ENCODE measurements at regions not wholly inside any gene's neighbourhood (a gene's known extent, or its start where the extent isn't known, plus 50 kb on each side); places are given as distances from the start of the nearest gene placed in this dataset.

DNA sequence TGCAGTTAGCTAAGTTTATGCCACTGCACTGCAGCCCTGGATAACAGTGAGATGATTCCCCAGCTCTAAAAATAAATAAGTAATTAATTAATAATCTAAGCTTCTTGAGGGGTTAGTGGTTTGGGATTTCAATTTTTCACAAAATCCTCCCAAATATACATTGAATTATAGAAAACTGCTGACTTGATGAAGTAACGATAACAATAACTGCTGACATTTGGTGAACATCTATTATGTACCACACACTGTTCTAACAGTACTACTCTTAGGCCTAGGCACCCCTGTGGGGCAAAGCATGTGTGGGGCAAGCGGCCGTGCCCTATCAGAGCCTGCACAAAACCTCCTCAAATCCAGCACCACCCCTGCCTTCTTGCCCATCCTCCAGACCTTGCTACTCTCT lies 245.8 kb upstream of the EPHA4 start:
- DNase-seq: no peak

DNA sequence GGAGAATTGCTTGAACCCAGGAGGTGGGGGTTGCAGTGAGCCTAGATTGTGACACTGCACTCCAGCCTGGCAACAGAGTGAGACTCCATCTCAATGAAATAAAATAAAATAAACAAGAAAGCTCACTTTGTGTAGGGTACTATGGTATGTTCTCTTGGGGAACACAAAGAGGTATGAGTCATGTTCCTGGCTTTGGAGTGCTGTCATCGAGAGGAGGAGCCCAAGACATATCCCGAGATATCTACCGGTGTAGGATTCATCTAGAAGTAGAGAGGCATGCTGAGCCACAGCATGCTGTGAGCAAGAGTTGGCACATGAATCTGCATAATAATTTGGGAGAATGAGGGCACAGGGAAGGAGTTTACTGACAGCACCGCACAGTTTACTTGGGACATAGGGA lies 244.9 kb upstream of the EPHA4 start:
- DNase-seq: no peak

DNA sequence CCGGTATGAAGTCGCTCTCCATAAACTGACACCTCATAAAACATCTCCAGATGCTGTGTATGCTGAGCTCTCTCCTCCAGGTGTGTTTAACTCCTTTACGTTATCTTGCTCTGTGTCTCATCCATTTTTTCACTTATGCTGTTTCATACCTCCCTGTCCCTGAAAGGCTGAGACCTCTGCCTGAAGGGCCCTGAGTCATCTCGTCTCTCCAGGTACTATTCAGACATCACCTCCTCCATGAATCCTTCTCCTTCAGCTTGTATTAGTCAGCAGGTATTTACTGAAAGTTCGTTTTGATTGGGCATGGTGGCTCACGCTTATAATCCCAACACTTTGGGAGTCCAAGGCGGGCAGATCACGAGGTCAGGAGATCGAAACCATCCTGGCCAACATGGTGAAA lies 244.5 kb upstream of the EPHA4 start:
- DNase-seq: no peak

DNA sequence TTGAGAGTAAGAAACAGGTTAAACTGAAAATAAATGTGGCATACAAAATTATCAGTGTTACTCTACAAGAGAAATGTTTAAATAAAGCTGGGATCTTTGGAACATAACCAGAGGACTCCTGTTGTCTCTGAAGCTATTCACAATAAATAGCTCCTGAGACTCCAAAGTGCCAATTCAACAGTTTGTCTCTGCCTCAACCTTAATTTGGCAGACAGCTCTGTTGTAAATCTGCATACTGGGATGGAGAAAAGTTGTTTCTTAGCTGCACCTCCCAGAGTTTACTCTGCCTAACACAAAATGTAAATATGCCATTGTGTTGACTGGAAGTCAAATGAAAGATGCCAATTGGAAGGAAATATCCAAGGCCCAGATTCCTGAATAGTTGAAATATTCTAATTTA lies 238.5 kb upstream of the EPHA4 start:
- no peak for DNase-seq

DNA sequence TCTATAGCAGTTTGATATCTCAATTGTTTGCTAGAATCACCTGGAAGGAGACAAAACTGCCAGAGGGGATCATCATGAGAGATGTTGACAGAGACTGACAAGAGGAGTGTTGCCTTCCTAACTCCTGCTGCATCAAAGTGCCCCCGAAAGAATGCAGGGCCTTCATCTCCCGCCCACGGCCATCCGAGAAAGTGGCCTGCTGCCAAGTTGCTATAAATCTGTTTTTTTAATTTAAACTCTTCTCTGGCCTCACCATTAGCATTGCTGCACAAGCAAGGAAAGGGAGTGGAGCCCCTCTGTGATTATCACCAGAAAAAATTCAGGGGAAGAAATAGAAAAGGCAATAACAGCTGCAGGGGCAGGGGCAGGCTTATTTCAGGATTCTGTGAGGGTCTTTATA lies 238.1 kb upstream of the EPHA4 start:
- peak; percentile 80 for DNase-seq

DNA sequence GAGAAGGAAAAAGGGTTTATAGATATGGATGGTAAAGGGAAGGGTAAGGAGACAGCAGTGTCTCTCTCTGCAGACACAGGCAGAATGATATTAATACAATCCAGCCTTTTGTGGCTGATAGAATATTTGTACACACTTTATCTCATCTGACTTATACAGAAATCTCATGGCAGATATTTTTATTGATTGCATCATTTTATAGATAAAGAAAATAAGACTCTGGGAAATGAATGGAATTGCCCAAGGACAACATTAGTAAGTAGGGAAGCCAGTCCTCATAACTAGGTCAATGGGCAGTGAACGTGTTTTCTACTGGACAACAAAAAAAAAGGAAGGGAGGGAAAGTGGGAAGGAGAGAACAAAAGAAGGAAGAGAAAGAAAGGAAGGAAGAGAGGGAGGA lies 236.4 kb upstream of the EPHA4 start:
- no peak for DNase-seq

DNA sequence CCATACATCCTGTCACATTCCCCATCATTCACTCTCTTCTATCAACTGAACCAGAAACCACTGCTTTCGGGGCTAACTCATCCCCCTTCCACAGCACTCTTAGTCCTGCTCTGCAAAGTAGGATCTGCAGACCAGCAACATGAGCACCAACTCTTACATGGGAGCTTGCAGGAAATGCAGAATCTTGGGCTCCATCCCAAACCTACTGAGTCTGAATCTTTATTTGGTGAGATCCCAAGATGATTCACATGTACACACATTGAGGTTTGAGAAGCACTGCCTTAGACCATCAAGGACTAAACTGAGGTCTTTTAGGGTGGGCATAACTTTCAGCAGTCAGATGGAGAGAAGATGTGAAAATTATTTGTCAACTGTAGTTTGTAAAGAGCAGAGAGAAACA lies 235.6 kb upstream of the EPHA4 start:
- no peak for DNase-seq

DNA sequence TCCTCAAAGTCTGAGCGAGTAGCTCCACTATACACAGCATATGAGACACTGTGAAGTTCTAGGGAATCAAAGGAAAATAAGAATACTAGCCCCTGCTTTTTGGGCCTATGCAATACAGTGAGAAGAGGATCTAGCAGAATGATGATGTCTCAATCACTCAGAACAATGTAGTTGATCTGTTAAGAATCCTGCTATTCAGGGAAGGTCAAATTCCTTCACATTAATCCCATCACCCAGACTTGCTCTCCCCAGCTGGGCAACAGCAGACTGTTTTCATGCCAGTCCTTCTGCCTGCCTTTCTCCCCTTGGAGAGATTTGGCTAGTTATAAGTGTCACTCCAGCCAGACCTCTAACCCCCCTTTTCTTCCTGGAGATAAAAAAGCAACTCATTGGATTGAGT lies 230.0 kb upstream of the EPHA4 start:
- DNase-seq: no peak

DNA sequence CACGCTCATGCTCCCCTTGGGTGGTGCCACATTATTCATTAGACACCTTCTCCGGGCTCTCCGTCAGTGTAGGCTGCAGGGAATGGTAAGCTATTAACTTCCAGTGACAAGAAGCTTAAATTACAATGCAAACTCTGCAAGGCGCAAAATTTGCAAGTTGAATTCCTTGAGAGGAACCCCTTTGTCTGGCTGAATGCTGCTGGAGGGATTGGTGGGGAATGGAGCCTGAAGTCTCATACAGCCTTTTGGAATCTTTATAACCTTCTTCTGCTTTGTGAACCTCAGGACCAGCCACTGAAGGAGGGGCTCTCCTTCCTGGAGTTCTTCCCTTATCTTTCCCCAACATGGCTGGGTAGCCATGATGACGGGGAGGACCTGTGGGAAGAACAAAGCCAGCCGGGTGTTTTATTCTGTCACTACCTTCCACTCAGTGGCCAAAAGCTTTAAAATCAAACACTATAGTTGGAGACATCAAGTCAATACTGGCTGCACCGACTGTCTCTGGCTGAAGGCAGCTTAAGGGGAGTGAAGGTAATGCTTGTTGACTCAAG lies 220.9 kb upstream of the EPHA4 start:
- DNase-seq: no peak

DNA sequence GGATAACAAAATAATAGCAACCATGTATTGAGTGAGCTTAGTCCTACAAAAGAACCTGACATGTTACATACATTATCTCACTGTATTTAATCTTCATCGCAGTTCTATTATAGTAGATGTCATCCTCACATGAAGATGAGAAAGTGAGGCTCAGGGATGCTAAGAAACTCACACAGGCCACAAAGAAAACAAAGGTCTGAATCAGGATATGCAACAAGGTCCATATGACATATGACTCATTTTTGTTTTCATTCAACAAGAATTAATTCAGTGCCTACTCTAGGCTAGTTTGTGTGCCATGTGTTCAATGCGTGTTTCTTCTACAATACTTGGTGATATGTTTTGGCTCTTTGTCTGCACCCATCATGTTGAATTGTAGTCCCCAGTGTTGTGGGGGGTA lies 219.7 kb upstream of the EPHA4 start:
- no peak for DNase-seq

DNA sequence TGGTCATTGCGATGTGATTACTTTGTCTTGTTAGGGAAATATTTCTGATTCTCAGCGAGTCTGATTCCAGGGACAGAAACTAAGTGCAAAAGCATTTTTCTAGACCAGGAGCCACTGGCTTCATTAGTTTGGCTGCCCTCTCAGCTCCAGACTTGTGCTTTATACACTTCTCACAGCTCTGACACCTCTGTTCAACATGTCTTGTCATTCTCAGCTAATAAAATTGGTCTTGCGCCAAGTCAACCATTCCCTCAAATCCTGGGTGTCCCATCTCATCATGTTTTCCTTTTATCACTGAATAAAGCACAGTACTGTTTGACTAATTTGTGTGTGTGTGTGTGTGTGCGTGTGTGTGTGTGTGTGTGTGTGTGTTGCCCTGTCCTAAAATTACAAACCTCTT lies 215.5 kb upstream of the EPHA4 start:
- no peak for DNase-seq

DNA sequence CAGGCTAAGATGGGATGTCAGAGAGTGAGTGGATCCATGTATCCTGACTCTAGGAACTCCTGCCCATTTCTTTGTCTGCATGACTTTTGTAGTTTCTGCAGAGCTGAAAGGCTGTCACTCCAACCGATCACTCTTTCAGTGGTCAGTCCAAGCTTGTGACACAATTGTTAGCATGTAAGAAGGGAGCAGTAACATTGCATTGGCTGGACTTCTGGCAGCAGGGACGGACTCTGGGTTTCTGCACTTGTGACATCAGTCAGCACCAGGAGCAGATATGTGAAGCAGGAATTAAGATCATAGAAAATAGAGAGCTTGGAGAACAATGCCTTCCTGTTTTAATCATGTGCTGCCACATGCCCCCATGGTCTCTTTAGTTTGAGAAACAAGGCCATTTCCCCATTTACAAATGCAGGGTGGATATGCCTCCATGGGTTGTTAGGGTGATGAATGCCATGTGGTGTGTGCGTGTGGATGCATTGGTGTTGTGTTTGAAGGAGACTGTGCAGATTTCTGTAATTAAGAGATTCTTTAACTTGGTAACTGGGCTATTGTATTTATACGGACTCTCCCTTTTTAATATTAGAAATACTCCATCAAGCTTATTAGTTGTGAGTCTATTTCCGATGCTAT lies 214.3 kb upstream of the EPHA4 start:
- no peak for DNase-seq

DNA sequence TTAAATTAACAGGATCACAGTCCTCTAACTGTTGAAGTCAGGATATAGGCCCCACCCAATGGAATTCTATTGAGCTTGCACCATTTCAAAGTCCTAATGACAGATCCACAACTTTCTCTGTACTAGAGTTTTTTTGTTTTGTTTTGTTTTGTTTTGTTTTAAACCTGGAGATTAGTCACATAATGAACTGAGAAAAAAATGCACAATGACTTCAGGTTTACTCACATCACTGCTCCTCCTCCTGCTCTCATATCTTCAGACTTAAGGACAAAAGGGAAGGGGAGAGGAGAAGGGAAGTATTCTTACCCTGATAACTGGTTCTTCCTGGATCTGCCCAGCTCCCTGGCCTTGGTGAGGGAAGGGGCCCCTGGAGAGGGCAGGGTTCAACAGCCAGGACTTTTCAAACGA lies 208.2 kb upstream of the EPHA4 start:
- DNase-seq: no peak

DNA sequence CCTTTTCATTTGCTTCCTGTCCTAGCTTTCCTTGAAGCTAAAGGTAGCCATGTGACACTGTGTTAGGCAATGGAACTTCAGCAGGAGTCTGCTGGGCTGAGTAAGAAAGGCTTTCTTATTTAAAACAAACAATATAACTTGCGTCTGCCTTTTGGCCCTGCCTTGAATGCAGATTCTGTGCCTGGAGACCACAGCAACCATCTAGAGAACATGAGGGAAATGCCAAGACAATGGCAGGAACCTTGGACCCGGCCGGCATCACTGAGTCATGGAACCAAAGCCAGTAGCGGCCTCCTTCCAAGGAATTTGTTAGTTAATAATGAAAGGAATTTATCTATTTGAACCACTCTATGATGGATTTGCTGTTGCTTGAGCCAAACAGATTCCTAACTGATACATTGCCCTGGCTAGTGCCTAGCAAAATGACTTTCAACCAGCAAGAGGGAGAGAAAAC lies 207.5 kb upstream of the EPHA4 start:
- DNase-seq: no peak

DNA sequence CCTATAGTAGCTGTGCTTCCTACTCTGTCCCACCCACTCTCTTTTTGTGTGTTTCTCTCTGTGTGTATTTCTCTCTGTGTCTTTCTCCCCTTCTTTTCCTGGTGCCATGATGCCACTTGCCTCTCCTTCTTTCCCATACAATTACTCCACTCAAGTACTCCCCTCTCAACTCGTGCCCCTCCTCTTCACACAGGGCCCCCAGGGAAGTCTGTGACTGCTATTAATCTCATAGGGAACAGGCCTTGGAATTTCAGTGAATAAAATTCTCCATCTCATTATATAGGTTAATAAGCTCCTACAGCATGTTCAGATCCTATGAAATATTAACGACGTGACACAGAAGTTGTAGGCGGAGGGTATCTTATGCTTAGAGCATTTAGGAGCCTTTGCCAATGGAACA lies 205.9 kb upstream of the EPHA4 start:
- no peak for DNase-seq

DNA sequence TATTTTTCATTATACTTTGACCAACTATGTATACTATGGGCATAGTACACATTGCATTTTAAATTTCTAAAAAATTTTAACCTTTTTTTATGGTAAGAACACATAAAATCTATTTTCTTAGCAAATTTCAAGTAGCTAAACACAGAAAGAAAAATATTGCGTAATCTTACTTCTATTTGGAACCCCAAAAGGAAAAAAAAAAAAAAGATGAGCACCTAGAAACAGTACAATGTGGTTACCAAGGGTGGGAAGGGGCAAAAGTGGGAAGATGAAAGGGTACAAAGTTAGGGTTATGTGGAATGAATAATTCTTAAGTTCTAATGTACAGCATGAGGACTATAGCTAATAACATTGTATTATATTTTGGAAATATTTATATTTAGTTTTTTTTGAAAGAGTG lies 205.0 kb upstream of the EPHA4 start:
- DNase-seq: no peak

DNA sequence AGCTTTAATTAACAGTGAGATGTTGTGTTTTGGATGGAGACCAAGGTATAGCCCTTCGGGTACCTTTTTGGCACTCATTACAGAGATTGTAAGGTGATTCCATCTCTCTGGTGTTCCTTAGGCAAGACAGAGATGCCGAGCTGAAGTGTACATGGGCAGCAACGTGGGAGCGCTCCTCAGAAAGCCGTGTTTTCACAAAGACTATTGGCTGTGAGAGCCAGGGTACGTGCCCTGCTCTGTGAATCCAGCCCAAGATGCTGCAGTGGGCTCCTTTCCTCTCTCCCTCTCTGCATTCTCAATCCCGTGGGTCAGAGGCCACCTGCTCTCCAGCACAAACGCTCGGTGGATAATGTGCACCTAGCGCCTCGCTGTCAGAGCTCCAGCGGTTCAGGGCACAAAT lies 203.0 kb upstream of the EPHA4 start:
- DNase-seq: peak; percentile 60

DNA sequence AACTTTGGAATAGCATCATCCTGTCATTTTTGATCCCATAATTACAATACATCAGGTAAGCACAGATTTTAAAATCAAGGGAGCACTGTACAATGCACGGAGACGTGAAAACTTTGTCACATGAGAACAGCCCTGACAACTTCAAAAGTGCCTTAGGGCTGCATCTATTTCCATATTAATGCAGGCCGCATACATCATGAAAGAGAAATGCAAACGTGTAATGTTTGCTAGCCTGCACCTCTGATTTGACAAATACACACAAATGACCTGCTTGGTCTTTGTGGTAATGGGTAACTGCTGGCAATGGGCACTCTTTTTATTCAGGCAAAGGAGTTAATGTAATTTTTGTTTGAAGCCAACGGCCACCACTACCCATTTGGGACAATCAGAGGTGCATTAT lies 202.0 kb upstream of the EPHA4 start:
- no peak for DNase-seq

DNA sequence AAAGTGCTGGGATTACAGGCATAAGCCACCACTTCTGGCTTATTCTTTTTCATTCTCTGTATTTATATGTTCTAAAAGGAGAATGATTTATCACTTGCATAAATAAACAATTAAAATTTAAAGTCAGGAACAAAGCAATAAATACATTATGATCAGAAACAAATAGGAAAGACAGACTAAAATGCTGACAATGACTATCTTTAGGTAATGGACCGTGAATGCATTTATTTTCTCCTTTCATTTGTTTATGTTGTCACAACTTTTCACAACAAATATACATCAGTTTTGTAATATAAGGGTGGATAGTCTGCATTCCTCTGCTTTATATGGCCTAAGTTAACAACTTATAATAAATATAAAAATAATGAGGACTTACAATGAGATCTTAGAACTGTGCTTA lies 199.2 kb upstream of the EPHA4 start:
- no peak for DNase-seq

DNA sequence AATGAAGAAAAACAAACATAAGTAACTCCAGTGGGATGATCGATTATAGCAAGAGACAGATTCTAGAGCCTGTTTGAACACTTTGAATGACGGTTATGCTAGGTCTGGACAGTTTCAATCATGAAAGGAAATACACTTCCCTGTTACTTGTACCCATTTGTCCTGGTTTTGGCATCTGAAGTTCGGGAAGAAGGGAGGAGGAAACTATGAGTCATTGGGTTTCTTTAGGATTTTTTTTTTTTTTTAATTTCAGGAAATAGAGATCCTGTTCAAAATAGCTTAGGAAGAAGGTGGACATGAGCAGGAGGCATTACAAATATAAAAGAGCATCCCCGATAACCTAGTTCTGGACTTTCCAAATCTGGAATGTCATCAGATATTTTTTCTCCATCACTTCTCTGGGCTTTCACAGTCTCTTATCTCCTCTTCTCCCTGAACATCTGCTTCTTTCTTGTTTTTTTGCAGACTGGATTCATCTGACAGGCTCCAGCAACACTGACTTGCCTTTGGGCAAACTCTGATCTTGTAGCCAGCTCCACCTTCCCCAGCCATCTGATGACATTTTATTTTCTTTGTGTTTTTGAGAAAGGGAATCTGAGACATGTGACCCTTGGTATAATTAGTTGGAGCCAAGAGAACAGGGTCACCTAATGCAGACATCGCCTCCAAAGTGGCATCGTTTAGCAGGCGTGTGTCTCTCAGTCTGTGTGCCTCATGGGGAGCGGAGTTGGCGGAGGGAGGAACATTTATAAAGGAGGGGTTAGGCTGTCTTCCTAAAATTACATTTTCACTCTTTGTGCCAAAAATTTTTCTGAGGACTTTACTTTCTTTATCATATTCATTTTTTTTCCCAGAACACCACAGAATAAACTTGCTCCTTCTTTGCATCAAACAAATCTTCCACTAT lies 195.3 kb upstream of the EPHA4 start:
- DNase-seq: peak; percentile 23

DNA sequence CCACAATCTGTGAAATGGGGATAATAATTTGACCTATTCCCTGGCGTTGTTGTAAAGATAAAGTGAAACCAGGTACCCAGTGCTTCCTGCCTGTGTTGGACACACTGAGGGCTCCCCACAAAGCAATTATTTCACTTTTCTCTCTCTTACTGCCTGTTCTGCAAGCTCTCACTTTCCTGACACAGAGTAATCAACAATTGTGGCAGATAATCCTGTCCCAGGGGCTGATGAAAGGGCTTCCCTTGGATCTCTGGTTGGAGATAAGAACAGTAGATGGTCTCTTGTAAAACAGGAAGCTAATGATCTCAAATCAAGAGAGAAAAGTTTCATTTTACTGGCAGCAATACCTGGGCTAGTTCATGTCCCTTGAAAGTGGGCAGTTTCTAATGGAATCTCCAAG lies 190.4 kb upstream of the EPHA4 start:
- DNase-seq: no peak

DNA sequence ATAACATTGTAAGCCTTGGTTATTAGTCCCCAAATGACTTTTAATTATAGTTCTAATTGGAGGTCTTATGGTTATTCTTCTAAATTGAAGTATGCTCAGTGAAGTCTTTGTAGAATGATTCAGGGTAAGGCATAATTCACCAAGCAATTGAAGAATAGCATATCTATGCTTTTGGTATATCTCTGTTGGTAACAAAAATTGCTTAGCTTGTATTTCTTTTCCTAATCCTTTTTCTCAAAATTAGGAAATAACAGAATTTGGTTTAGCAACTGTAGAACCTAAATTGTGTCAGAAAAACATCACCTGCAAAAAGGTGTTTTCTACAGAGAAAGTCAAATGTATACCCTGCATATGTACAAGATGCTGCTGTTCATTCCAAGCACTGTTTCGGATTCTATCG lies 189.2 kb upstream of the EPHA4 start:
- no peak for DNase-seq

DNA sequence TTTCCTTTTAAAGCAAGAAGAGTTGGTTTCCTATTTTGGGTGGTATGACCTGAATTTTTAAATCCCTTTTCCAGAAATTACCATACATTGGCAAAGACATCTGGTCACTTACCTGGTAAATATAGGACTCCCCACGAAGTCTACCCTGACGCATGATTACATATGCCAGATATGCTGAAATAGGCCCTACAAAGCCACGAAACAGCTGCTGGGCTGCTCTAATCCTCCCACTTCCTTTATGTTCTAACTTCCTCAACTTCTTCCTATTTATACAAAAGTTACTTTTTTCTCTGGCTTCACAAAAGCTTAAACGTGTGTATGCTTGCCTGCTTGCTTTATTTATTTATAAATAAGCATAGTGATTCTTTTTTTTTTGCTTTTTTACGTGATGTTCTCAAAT lies 186.0 kb upstream of the EPHA4 start:
- no peak for DNase-seq

DNA sequence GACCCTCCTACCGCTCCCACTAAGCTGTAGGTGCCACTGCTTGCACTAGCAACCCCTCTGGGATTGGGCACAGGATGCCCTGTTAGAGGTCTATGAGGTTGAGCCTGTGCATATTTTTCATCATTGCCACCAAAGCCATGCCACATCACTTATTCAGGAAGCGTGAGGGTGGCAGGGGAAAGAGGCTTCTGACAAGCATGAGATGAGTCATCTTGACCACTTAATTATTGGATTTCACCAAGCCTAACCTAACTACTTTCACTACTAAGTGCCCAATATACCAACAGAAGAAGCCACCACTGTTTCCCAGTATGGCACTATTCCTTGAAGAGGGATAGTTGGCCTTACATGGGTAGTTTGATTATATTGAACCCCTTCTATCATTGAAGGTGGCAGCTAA lies 181.3 kb upstream of the EPHA4 start:
- DNase-seq: no peak
